HL-60 (cell line): ENCODE measurements at regions not wholly inside any gene's neighbourhood (a gene's known extent, or its start where the extent isn't known, plus 50 kb on each side); places are given as distances from the start of the nearest gene placed in this dataset.

Experiments
- DNase-seq, 2 experiments: peaks; one replicate each; pipeline ENCODE4 v3.0.0-alpha.2; 2010 to 2020; ENCODE audit warnings: low read depth in 1 of 2, low spot score in 1 of 2
- H3K27ac ChIP-seq: fragments of 250-450 bp; sonication (Bioruptor Pico); replicated peaks from 2 replicates; pipeline ENCODE4 v1.5.1; 2020; ENCODE audit warnings: mild to moderate bottlenecking, moderate library complexity
- H3K27me3 ChIP-seq: fragments of 250-450 bp; sonication (Bioruptor Pico); 2 replicates; pipeline ENCODE4 v1.5.1; 2021; ENCODE audit warnings: mild to moderate bottlenecking, moderate library complexity; ENCODE audit not compliant: insufficient read depth, poor library complexity, severe bottlenecking
- H3K4me3 ChIP-seq: replicated peaks from 2 replicates; pipeline ENCODE4 v1.5.1; 2011; ENCODE audit warnings: mild to moderate bottlenecking, control low read depth, low read length; ENCODE audit not compliant: insufficient read depth
- CTCF ChIP-seq: IDR thresholded peaks from one replicate; pipeline ENCODE4 v1.5.1; 2011; ENCODE audit warnings: low read length, control low read depth, inconsistent platforms; ENCODE audit not compliant: insufficient read depth
- GABPA ChIP-seq: IDR thresholded peaks from 2 replicates; pipeline ENCODE4 v1.6.1; 2012; ENCODE audit warnings: low read depth
- POLR2AphosphoS5 ChIP-seq: IDR thresholded peaks from 2 replicates; pipeline ENCODE4 v1.6.1; 2012; ENCODE audit warnings: low read depth
- REST ChIP-seq: IDR thresholded peaks from 2 replicates; pipeline ENCODE4 v1.6.1; 2012; ENCODE audit warnings: low read depth; ENCODE audit not compliant: insufficient replicate concordance
- SPI1 ChIP-seq: IDR thresholded peaks from 2 replicates; pipeline ENCODE4 v1.6.1; 2012; ENCODE audit warnings: low read depth, mild to moderate bottlenecking, borderline replicate concordance

GRCh38 chrX:39896951-39897740 lies 200.6 kb downstream of the BCOR start:
- peak in 1 of 2 experiments; percentile 11 for DNase-seq
- Histone ChIP-seq H3K4me3 (no peak overlapping the region), H3K27ac (peak overlapping the region; percentile 56), H3K27me3 (no peaks in the 10 kb centered on the region)
- TF ChIP-seq POLR2AphosphoS5: 0 out of 2 replicates have a peak, but pooled peaks have one; percentile 16
- TF ChIP-seq CTCF: no peak

- Histone ChIP-seq H3K27ac (peak overlapping the region; percentile 56), H3K4me3 (no peak overlapping the region), H3K27me3 (no peaks in the 10 kb centered on the region)
- TF ChIP-seq CTCF (no peak), GABPA (no peak), SPI1 (peak; percentile 75; the same call in 1 of the 2 replicates), REST (no peak)
- DNase-seq: peak in 1 of 2 experiments; percentile 46
Observed at GRCh38 chrX:39897741-39898097, 200.0 kb downstream of the BCOR start.

- Histone ChIP-seq H3K27me3 (no peaks in the 10 kb centered on the region), H3K4me3 (no peak overlapping the region), H3K27ac (no peak overlapping the region; the same call in 1 of the 2 replicates)
- no peak for TF ChIP-seq GABPA
- TF ChIP-seq CTCF: no peak
- DNase-seq: no peak
Observed at GRCh38 chrX:39898147-39898546, 199.6 kb downstream of the BCOR start.

GRCh38 chrX:39899059-39899458 lies 198.7 kb downstream of the BCOR start:
- TF ChIP-seq CTCF: no peak
- TF ChIP-seq REST: no peak
- no peak for TF ChIP-seq GABPA
- TF ChIP-seq SPI1: no peak
- no peak for TF ChIP-seq POLR2AphosphoS5
- Histone ChIP-seq H3K27me3 (no peaks in the 10 kb centered on the region), H3K27ac (no peak overlapping the region)

More at GRCh38 chrX:39899059-39899458, 198.7 kb downstream of the BCOR start:
- no peak overlapping the region for H3K4me3 ChIP-seq
- no peak for DNase-seq
